ENCODE measurements at regions not wholly inside any gene's neighbourhood (a gene's known extent, or its start where the extent isn't known, plus 50 kb on each side); places are given as distances from the start of the nearest gene placed in this dataset.

DNA sequence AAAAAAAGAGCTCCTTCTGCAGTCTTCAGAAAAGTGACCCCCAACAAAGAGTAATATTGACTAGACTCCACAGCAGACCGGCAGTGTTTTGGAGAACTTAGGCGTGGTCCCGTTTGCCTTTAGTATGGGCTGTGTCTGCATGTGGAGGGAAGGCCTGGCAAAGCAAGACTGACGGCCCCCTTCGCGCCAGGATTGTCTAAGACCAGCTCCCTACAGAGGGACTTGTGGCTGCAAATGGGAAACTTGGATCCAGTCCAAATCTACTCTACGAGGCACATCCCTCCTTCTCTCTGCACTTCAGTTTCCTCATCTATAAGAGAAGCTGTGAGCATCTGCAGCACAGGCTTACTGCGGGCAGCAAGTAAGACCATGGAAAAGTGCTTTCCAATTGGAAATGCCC lies 350.0 kb downstream of the ZNF536 start:
- TF ChIP-seq BACH2 (CRISPR knock-in tag; IDR thresholded peaks at IDR 0.05; ENCODE audit: borderline replicate concordance) (no peak), ZFP30 (CRISPR knock-in tag; IDR thresholded peaks at IDR 0.05) (no peak)

Measured in SK-N-SH treated with all-trans-retinoic acid at 6 μM for 48 hours (cell line).